Suprapubic skin (tissue), 4 donors: ENCODE measurements at regions not wholly inside any gene's neighbourhood (a gene's known extent, or its start where the extent isn't known, plus 50 kb on each side); places are given as distances from the start of the nearest gene placed in this dataset.

ENCODE experiments used
- DNase-seq, 2 donors: peaks; one replicate each; pipeline ENCODE4 v3.0.0-alpha.2; 2019; ENCODE audit warnings: low spot score in 2 of 2
- H3K27ac ChIP-seq: fragments of 200-600 bp; sonication (generic); one replicate; pipeline ENCODE4 v1.5.1; 2019
- H3K27me3 ChIP-seq: fragments of 200-600 bp; sonication (generic); one replicate; pipeline ENCODE4 v1.5.1; 2019
- H3K36me3 ChIP-seq: fragments of 200-600 bp; sonication (generic); one replicate; pipeline ENCODE4 v1.5.1; 2019
- H3K4me1 ChIP-seq: fragments of 200-600 bp; sonication (generic); one replicate; pipeline ENCODE4 v1.5.1; 2019
- H3K4me3 ChIP-seq: fragments of 200-600 bp; sonication (generic); one replicate; pipeline ENCODE4 v1.5.1; 2019; ENCODE audit warnings: mild to moderate bottlenecking
- H3K9me3 ChIP-seq: fragments of 200-600 bp; sonication (generic); one replicate; pipeline ENCODE4 v1.5.1; 2019
- EP300 ChIP-seq: sonication (generic); formaldehyde crosslinking; IDR thresholded peaks from one replicate; pipeline ENCODE4 v1.6.1; 2017; ENCODE audit warnings: antibody characterized with exemption
- POLR2A ChIP-seq, 2 donors: fragments of 450-650 bp; IDR thresholded peaks; one replicate each; pipeline ENCODE4 v1.6.1; 2017; ENCODE audit warnings: antibody characterized with exemption in 2 of 2, mild to moderate bottlenecking in 2 of 2, moderate library complexity in 2 of 2
- POLR2AphosphoS5 ChIP-seq, 3 donors: sonication (generic); formaldehyde crosslinking; IDR thresholded peaks; one replicate each; pipeline ENCODE4 v1.6.1; 2017; ENCODE audit warnings: antibody characterized with exemption in 3 of 3
- WGBS: methylation state at CpG from one replicate; pipeline ENCODE4 v1.1.5; 2018; 5-methylcytosine and 5-hydroxymethylcytosine counted together
- TF ChIP-seq, protein P1 (sequence below), 2 donors: fragments of 200-600 bp in 1 of 2; fragments of 450-650 bp in 1 of 2; sonication (generic) in 1 of 2; IDR thresholded peaks; one replicate each; pipeline ENCODE4 v1.5.1; 2016 to 2019; ENCODE audit warnings: antibody characterized with exemption in 2 of 2, mild to moderate bottlenecking in 1 of 2, moderate library complexity in 1 of 2

DNA sequence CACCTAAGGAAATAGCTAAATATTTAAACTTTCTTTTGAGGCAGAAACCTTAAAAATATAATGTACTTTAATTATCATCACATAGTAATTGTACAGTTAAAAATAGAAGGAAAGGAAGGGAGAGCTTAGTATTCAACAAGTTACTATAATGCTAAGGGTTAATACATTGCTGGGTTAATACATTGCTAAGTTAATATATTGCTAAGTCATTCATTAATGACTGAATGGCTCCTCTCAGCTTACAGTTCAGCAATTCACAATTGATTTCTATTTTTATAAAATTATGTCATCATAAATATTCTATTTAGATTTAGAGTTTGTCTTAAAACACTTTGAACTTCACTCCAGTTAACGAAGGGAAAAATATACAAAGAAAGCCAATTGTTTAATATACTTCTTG, 207.9 kb downstream of the BMP4 start:
- Histone ChIP-seq H3K36me3 (no peaks in the 10 kb centered on the region), H3K27me3 (no peaks in the 10 kb centered on the region), H3K4me1 (no peaks in the 10 kb centered on the region), H3K27ac (no peak overlapping the region), H3K9me3 (no peaks in the 10 kb centered on the region), H3K4me3 (no peak overlapping the region)
- TF ChIP-seq POLR2A (IDR thresholded peaks at IDR 0.05) (no peak), POLR2AphosphoS5 (IDR thresholded peaks at IDR 0.05) (no peak), EP300 (no peak)
- TF ChIP-seq, protein P1, sequence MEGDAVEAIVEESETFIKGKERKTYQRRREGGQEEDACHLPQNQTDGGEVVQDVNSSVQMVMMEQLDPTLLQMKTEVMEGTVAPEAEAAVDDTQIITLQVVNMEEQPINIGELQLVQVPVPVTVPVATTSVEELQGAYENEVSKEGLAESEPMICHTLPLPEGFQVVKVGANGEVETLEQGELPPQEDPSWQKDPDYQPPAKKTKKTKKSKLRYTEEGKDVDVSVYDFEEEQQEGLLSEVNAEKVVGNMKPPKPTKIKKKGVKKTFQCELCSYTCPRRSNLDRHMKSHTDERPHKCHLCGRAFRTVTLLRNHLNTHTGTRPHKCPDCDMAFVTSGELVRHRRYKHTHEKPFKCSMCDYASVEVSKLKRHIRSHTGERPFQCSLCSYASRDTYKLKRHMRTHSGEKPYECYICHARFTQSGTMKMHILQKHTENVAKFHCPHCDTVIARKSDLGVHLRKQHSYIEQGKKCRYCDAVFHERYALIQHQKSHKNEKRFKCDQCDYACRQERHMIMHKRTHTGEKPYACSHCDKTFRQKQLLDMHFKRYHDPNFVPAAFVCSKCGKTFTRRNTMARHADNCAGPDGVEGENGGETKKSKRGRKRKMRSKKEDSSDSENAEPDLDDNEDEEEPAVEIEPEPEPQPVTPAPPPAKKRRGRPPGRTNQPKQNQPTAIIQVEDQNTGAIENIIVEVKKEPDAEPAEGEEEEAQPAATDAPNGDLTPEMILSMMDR (IDR thresholded peaks at IDR 0.05): no peak
- no peak for DNase-seq
- WGBS: 69% methylated on average over 1 of the region's 1 CpG

DNA sequence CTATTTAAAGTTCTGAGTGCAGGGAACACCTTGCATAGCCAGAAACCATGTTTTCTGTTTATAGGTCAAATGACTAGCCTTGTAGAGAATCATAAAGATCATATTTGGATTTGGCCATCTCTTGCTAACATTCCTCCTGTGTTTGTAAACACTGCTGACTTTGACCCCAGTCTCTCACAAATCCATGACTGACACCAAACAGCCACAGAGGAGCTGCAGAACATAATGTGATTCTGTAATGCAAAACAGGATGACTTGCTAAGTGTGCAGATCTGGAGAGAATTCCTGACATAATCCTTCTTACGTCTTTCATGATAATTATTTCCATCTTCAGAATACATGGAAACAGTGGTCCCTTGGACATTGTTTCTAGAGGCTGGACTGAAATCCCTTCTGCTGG, 211.8 kb downstream of the BMP4 start:
- Histone ChIP-seq H3K9me3 (no peaks in the 10 kb centered on the region), H3K27me3 (no peaks in the 10 kb centered on the region), H3K36me3 (no peaks in the 10 kb centered on the region), H3K4me3 (no peak overlapping the region), H3K27ac (no peak overlapping the region), H3K4me1 (no peaks in the 10 kb centered on the region)
- no peak for DNase-seq
- TF ChIP-seq, protein P1 (IDR thresholded peaks at IDR 0.05): no peak
- TF ChIP-seq EP300 (no peak), POLR2AphosphoS5 (IDR thresholded peaks at IDR 0.05) (no peak), POLR2A (IDR thresholded peaks at IDR 0.05) (no peak)
- 30% methylated on average over 1 of the region's 1 CpG for WGBS

DNA sequence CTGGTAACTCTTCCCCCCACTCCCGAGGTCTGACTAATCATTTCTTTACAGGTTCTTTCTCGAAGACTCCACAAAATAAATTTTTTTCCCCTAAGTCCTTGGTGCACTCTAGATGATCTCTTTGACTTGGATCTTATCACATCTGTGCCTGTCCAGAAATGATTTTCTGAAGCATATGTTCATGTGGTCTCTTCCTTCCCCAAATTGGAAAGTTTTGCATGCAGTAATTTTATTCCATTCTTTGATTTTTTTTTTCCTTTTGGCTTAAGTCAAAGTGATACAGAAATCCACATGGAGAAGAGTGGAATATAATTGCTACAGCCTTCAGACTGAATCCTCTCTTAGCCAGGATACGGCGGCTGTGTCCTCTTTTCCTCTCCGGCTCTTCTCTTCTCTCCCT, 213.3 kb downstream of the BMP4 start:
- no peaks in the 10 kb centered on the region for H3K9me3 ChIP-seq
- no peaks in the 10 kb centered on the region for H3K36me3 ChIP-seq

DNA sequence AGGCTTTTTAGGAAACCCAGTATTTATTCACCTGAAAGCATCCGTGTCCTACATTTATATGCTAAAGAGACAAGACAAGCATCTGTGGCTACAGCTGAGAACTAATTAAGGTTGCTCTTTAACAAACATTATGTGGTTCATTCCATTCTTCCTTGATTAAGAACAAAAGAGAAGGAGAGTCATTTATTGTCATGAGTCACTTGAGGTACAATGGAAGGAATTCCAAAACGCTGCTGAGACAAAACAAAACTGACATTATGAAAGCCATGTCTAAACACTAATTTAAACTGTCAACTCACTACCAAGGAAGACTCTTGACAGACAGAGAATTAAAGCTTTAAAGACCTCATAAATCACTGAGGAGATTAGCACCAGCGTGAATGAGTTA, 214.4 kb downstream of the BMP4 start:
- no peaks in the 10 kb centered on the region for H3K27me3 ChIP-seq
- H3K36me3 ChIP-seq: no peaks in the 10 kb centered on the region
- WGBS: 59% methylated on average over 3 of the region's 3 CpGs
- H3K4me1 ChIP-seq: no peaks in the 10 kb centered on the region
- no peak overlapping the region for H3K27ac ChIP-seq
- no peak for DNase-seq
- TF ChIP-seq POLR2A (IDR thresholded peaks at IDR 0.05) (no peak), EP300 (no peak), POLR2AphosphoS5 (IDR thresholded peaks at IDR 0.05) (no peak)
- TF ChIP-seq, protein P1 (IDR thresholded peaks at IDR 0.05): no peak
- H3K9me3 ChIP-seq: no peaks in the 10 kb centered on the region
- H3K4me3 ChIP-seq: no peak overlapping the region

More for the DNA sequence above, 213.3 kb downstream of the BMP4 start:
- WGBS: 61% methylated on average over 5 of the region's 5 CpGs
- no peak for DNase-seq
- TF ChIP-seq POLR2AphosphoS5 (IDR thresholded peaks at IDR 0.05): no peak
- no peak for TF ChIP-seq POLR2A (IDR thresholded peaks at IDR 0.05)
- TF ChIP-seq, protein P1 (IDR thresholded peaks at IDR 0.05): no peak
- TF ChIP-seq EP300: no peak
- H3K4me1 ChIP-seq: no peaks in the 10 kb centered on the region
- H3K27ac ChIP-seq: no peak overlapping the region
- H3K27me3 ChIP-seq: no peaks in the 10 kb centered on the region
- no peak overlapping the region for H3K4me3 ChIP-seq

DNA sequence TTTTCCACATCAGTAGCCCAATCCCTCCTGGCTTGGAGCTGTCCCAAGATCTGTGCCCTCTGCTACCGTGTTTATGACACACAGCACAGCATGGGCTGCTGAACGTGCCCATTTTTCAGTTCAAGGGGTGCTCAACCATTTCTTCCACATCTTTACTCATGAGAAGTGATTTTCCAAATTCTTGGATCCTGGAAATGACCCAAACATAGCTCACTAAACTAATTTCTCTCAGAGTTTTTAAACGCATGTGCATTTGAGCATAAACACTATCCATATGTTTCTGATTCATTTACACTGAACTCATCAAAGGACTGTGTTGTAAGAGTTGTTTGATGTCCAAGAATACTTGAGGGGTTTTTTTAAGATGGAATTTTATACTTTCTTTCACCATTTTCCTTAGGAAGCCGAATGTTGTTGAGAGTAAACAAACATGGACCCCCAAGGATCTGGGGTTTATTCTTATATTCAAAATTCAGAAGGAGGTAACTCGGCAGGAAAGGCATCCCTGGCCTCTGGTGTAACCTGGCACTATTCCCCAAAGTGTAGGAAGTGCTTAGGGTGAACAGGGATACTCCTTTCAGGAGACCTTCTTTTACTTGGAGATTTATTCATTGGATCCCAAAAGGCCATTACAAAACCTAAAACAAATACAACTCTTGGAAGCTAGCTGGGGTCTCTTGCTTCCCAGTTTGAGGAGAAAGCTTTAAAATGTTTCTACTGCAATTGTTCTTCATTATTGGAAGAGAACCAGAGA, 215.0 kb downstream of the BMP4 start:
- 57% methylated on average over 5 of the region's 5 CpGs for WGBS
- TF ChIP-seq, protein P1 (IDR thresholded peaks at IDR 0.05): no peak
- TF ChIP-seq EP300: no peak
- no peak for TF ChIP-seq POLR2A (IDR thresholded peaks at IDR 0.05)
- no peak for TF ChIP-seq POLR2AphosphoS5 (IDR thresholded peaks at IDR 0.05)
- no peak overlapping the region for H3K27ac ChIP-seq
- no peaks in the 10 kb centered on the region for H3K4me1 ChIP-seq
- H3K27me3 ChIP-seq: no peaks in the 10 kb centered on the region
- H3K4me3 ChIP-seq: no peak overlapping the region
- H3K36me3 ChIP-seq: no peaks in the 10 kb centered on the region
- no peaks in the 10 kb centered on the region for H3K9me3 ChIP-seq
- DNase-seq: no peak
